ENCODE measurements at regions not wholly inside any gene's neighbourhood (a gene's known extent, or its start where the extent isn't known, plus 50 kb on each side); places are given as distances from the start of the nearest gene placed in this dataset.

DNA sequence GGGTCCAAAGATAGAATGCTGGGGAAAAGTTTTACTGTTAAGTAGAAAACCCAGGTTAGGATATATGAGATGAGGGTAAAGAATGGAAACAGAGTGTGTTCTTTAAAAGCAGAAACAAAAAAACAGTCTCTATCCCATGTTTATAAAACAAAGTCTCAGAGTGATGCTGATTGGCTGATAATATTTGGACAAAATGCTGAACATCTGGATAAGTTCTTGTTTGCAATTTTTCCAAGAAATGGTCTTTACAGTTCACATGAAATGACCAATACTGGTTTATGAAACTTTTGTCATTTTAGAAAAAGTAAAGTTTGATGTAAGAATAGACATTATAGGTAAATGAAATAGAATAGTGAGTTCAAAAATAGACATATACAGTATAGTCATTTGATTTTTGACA lies 96.2 kb upstream of the EYS start:
- TF ChIP-seq, protein P1, sequence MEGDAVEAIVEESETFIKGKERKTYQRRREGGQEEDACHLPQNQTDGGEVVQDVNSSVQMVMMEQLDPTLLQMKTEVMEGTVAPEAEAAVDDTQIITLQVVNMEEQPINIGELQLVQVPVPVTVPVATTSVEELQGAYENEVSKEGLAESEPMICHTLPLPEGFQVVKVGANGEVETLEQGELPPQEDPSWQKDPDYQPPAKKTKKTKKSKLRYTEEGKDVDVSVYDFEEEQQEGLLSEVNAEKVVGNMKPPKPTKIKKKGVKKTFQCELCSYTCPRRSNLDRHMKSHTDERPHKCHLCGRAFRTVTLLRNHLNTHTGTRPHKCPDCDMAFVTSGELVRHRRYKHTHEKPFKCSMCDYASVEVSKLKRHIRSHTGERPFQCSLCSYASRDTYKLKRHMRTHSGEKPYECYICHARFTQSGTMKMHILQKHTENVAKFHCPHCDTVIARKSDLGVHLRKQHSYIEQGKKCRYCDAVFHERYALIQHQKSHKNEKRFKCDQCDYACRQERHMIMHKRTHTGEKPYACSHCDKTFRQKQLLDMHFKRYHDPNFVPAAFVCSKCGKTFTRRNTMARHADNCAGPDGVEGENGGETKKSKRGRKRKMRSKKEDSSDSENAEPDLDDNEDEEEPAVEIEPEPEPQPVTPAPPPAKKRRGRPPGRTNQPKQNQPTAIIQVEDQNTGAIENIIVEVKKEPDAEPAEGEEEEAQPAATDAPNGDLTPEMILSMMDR (IDR thresholded peaks at IDR 0.05; ENCODE audit: unreplicated experiment in 3 of 3), result no peak
- Mint-ChIP-seq H3K4me1 (no peaks in the 10 kb centered on the region), H3K36me3 (ENCODE audit: low read depth) (no peaks in the 10 kb centered on the region), H3K9me3 (no peaks in the 10 kb centered on the region), H3K27ac (no peak overlapping the region), H3K27me3 (ENCODE audit: low read depth) (no peaks in the 10 kb centered on the region), H3K4me3 (no peak overlapping the region)

- H3K27ac Mint-ChIP-seq, result no peak overlapping the region
- no peak overlapping the region for H3K4me3 Mint-ChIP-seq
- TF ChIP-seq, protein P1 (IDR thresholded peaks at IDR 0.05; ENCODE audit: unreplicated experiment in 3 of 3), result no peak
- no peaks in the 10 kb centered on the region for H3K36me3 Mint-ChIP-seq (ENCODE audit: low read depth)
- H3K4me1 Mint-ChIP-seq, result no peaks in the 10 kb centered on the region
- H3K27me3 Mint-ChIP-seq (ENCODE audit: low read depth), result no peaks in the 10 kb centered on the region
- no peaks in the 10 kb centered on the region for H3K9me3 Mint-ChIP-seq
These were observed 92.4 kb upstream of the EYS start for GRCh38 chr6:65799389-65799788.

DNA sequence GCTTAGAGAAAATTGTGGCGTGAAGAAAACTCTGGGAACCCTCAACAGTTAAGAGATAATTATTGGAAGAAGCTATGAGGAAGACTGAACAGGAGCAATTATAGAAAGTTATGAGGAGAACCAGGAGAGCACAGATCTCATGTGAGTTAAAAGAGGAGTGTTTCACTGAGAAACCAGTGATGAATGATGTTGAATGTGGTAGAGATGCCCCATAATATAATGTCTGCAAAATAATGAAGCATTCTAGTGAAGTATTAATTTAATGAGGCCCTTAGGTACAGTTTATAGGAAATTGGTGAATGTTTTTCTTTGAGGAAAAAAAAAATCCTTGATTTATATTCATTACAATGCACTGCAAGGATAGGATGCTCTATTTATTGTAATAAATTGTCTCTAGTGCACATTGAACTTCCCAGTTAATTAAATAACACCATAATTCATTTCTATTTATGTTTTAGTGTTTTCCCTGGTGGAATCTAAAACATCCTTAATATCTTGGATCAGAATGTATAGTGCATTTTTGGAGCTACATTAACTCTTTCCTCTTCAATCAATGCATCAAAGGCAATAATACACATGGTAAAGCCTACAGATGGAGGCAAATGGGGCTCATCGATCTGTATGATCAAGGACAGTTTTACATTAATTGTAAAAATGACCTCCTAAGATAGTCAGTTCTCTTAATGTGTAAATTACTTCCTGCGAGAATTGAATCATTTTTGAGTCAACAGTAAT lies 91.4 kb upstream of the EYS start:
- Mint-ChIP-seq H3K9me3 (no peaks in the 10 kb centered on the region), H3K4me1 (no peaks in the 10 kb centered on the region), H3K4me3 (no peak overlapping the region), H3K36me3 (ENCODE audit: low read depth) (no peaks in the 10 kb centered on the region), H3K27me3 (ENCODE audit: low read depth) (no peaks in the 10 kb centered on the region), H3K27ac (no peak overlapping the region)
- TF ChIP-seq, protein P1 (IDR thresholded peaks at IDR 0.05; ENCODE audit: unreplicated experiment in 3 of 3), result no peak

DNA sequence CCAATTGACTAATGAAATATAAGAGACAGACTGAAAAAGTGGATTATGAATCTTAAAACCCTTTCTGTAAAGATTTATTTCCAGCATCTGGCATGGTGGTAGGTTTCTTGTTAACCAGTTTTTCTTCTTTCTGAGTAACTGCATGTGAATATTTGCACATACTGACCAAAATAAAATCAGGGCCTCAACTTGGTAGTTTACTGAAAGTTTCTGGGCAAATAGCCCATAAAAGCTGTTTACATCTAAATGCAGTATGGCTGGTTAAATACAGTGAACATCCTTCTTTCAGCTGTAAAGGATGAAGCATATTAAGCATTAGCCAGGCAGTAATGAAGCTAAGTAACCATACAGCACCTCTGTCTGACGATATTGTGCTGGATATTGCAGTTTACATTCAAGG lies 83.6 kb upstream of the EYS start:
- no peaks in the 10 kb centered on the region for H3K27me3 Mint-ChIP-seq (ENCODE audit: low read depth)
- peaks cover 3% of the 10 kb centered on the region for H3K9me3 Mint-ChIP-seq
- no peak overlapping the region for H3K4me3 Mint-ChIP-seq

DNA sequence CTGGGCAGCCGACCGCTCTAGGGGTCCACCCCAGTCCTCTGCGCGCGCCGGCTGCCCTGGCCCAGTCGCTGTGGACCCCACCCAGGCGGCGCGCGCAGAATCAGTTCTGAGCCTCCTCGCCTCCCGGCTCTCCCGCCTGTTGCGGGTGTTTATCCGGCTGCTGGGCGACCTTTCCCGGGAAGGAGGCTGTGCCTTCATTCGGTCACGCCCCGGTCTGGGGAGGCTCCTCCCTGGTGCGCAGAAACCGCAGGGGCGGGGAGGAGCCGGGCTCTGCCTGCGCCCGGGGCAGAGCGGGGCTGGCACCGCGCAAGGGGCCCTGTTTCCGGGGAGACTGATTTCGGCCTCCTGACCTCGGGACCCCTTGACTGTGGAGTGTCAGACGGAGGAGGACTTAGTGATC lies 80.8 kb upstream of the EYS start:
- Mint-ChIP-seq H3K36me3 (ENCODE audit: low read depth) (no peaks in the 10 kb centered on the region), H3K4me3 (no peak overlapping the region), H3K9me3 (peaks cover 3% of the 10 kb centered on the region), H3K27me3 (ENCODE audit: low read depth) (no peaks in the 10 kb centered on the region), H3K27ac (no peak overlapping the region), H3K4me1 (peaks cover 6% of the 10 kb centered on the region)
- TF ChIP-seq, protein P1 (IDR thresholded peaks at IDR 0.05; ENCODE audit: unreplicated experiment in 3 of 3), result no peak

More for the DNA sequence above, 83.6 kb upstream of the EYS start:
- H3K4me1 Mint-ChIP-seq, result peaks cover 6% of the 10 kb centered on the region
- H3K27ac Mint-ChIP-seq, result peak overlapping the region in 1 of 3 experiments; percentile 56
- TF ChIP-seq, protein P1 (IDR thresholded peaks at IDR 0.05; ENCODE audit: unreplicated experiment in 3 of 3), result no peak
- H3K36me3 Mint-ChIP-seq (ENCODE audit: low read depth), result no peaks in the 10 kb centered on the region

DNA sequence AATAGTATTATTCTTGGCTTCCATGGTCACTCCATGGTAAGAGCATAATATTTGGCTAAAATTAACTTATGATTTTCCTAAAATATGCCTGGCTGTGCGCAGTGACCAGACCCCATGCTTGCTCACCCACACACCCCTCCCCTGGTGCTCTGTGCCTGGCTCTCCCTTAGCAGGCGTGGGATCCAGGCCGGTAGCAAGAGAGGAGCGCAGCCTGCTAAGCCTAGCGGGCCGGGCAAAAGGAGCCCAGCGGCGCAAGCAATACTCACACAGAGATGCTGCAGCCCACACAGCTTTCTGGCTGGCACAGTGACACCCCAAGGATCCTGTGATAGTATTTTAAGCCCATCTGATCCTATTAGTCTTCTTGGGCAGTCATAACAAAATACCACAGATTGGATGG lies 79.8 kb upstream of the EYS start:
- no peak overlapping the region for H3K27ac Mint-ChIP-seq
- H3K4me1 Mint-ChIP-seq, result peaks cover 6% of the 10 kb centered on the region
- no peak overlapping the region for H3K4me3 Mint-ChIP-seq
- H3K9me3 Mint-ChIP-seq, result no peaks in the 10 kb centered on the region
- TF ChIP-seq, protein P1 (IDR thresholded peaks at IDR 0.05; ENCODE audit: unreplicated experiment in 3 of 3), result no peak
- no peaks in the 10 kb centered on the region for H3K27me3 Mint-ChIP-seq (ENCODE audit: low read depth)
- H3K36me3 Mint-ChIP-seq (ENCODE audit: low read depth), result no peaks in the 10 kb centered on the region

All from nephron (organoid).